Brain microvascular endothelial cell (primary cell): ENCODE measurements at regions not wholly inside any gene's neighbourhood (a gene's known extent, or its start where the extent isn't known, plus 50 kb on each side); places are given as distances from the start of the nearest gene placed in this dataset.

ENCODE experiments used
- DNase-seq: peaks from one replicate; pipeline ENCODE4 v3.0.0-alpha.2; 2020
- H3K27ac ChIP-seq: fragments of 250-450 bp; sonication (Bioruptor Pico); 2 replicates; pipeline ENCODE4 v1.5.1; 2020; ENCODE audit warnings: mild to moderate bottlenecking, moderate library complexity
- H3K27me3 ChIP-seq: fragments of 250-450 bp; sonication (Bioruptor Pico); replicated peaks from 2 replicates; pipeline ENCODE4 v1.5.1; 2020; ENCODE audit warnings: mild to moderate bottlenecking
- H3K36me3 ChIP-seq: fragments of 250-450 bp; sonication (Bioruptor Pico); replicated peaks from 2 replicates; pipeline ENCODE4 v1.5.1; 2020; ENCODE audit warnings: mild to moderate bottlenecking
- H3K4me3 ChIP-seq: 2 replicates; pipeline ENCODE4 v1.5.1; 2011; ENCODE audit warnings: low read depth, mild to moderate bottlenecking, control low read depth, low read length, moderate library complexity
- in situ Hi-C: cut with HindIII; loops from 2 replicates; pipeline ENCODE4 v1.10.0; 2017; ENCODE audit warnings: low sequenced_read_pairs, low pct_ligation_motif_present
- TF ChIP-seq, protein P1 (sequence below): IDR thresholded peaks from 2 replicates; pipeline ENCODE4 v1.5.1; 2011; ENCODE audit warnings: low read depth, mild to moderate bottlenecking, moderate library complexity, low read length, control low read depth, inconsistent platforms; ENCODE audit errors: missing control alignments

- in situ Hi-C loops, result no loop called here
- no peaks in the 10 kb centered on the region for H3K36me3 ChIP-seq
- DNase-seq, result no peak
- H3K27ac ChIP-seq, result no peak overlapping the region
- H3K4me3 ChIP-seq, result no peak overlapping the region
- H3K27me3 ChIP-seq, result no peaks in the 10 kb centered on the region
- TF ChIP-seq, protein P1, sequence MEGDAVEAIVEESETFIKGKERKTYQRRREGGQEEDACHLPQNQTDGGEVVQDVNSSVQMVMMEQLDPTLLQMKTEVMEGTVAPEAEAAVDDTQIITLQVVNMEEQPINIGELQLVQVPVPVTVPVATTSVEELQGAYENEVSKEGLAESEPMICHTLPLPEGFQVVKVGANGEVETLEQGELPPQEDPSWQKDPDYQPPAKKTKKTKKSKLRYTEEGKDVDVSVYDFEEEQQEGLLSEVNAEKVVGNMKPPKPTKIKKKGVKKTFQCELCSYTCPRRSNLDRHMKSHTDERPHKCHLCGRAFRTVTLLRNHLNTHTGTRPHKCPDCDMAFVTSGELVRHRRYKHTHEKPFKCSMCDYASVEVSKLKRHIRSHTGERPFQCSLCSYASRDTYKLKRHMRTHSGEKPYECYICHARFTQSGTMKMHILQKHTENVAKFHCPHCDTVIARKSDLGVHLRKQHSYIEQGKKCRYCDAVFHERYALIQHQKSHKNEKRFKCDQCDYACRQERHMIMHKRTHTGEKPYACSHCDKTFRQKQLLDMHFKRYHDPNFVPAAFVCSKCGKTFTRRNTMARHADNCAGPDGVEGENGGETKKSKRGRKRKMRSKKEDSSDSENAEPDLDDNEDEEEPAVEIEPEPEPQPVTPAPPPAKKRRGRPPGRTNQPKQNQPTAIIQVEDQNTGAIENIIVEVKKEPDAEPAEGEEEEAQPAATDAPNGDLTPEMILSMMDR, result no peak
These were observed 408.5 kb downstream of the DLEU7 start for GRCh38 chr13:50435011-50435410.

- TF ChIP-seq, protein P1, result no peak
- in situ Hi-C loops, result no loop called here
- Histone ChIP-seq H3K27ac (no peak overlapping the region), H3K27me3 (no peaks in the 10 kb centered on the region), H3K4me3 (no peak overlapping the region), H3K36me3 (no peaks in the 10 kb centered on the region)
- no peak for DNase-seq
These were observed 406.2 kb downstream of the DLEU7 start for GRCh38 chr13:50437252-50437651.

DNA sequence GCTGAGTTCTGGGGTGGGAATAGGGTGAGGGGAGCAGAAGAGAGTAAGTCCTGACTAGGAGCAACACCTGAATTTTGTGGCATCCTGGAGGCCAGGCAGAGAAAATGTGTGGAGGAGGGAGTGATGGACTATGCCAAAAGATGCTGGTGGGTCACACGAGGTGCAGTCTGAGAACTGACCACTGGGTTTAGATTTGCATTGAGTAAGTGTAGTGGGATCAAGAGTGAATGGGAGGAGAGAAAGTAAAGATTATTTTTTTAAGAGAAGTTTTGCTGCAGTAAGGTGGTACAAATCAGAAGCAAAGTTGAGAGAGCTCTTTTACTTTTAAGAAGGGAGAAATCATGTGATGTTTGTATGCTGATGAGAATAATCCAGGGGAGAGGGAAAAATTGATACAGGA, 405.1 kb downstream of the DLEU7 start:
- TF ChIP-seq, protein P1, result no peak
- DNase-seq, result no peak
- no peaks in the 10 kb centered on the region for H3K27me3 ChIP-seq
- H3K4me3 ChIP-seq, result no peak overlapping the region
- H3K27ac ChIP-seq, result no peak overlapping the region
- H3K36me3 ChIP-seq, result no peaks in the 10 kb centered on the region
- in situ Hi-C loops, result no loop called here

DNA sequence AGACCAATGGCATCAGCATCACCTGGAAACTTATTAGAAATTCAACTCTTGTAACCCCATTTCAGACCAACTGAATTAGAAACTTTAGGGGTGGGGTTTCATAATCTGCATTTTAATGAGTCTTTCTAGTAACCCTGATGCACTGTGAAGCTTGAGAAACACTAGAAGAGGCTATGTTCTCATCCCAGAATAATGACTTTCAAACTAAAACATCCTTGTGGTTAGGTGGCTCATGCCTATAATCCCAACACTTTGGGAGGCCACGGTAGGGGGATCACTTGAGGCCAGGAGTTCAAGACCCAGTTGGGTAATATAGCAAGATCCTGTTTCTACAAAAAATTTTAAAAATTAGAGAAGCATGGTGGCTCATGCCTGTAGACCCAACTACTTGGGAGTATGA, 402.4 kb downstream of the DLEU7 start:
- Histone ChIP-seq H3K27ac (no peak overlapping the region), H3K4me3 (no peak overlapping the region), H3K36me3 (no peaks in the 10 kb centered on the region), H3K27me3 (no peaks in the 10 kb centered on the region)
- no peak for DNase-seq
- in situ Hi-C loops, result no loop called here
- TF ChIP-seq, protein P1, result no peak

DNA sequence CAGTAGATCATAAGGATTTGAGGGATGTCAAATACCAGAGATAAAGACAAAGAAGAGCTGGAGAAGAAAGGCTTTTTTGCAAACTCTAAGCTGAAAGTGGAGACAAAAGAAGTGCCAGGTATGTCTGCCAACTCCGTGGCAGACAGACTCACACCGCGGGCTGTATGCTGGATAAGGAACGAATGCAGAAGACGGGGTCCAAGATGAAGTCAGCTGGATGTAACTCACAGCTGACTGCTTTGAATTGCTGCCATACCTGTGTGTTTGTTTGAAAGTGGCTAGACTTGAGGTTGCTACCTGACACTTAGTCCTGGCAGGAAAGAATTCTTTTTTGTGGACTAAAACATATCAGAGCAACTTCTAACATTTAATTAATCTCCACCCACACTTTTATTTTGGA, 398.8 kb downstream of the DLEU7 start:
- Histone ChIP-seq H3K27ac (no peak overlapping the region), H3K27me3 (no peaks in the 10 kb centered on the region), H3K36me3 (no peaks in the 10 kb centered on the region), H3K4me3 (no peak overlapping the region)
- in situ Hi-C loops, result no loop called here
- DNase-seq, result no peak
- TF ChIP-seq, protein P1, result no peak

- no peak for DNase-seq
- Histone ChIP-seq H3K27ac (no peak overlapping the region), H3K36me3 (no peaks in the 10 kb centered on the region), H3K27me3 (no peaks in the 10 kb centered on the region), H3K4me3 (no peak overlapping the region)
- in situ Hi-C loops, result no loop called here
- TF ChIP-seq, protein P1, result no peak
These were observed 396.9 kb downstream of the DLEU7 start for GRCh38 chr13:50446611-50447010.
